HG03064 (cell line): ENCODE measurements at regions not wholly inside any gene's neighbourhood (a gene's known extent, or its start where the extent isn't known, plus 50 kb on each side); places are given as distances from the start of the nearest gene placed in this dataset.
A peak's percentile ranks its signal among the peaks of the same experiment; 100 is the strongest.

Experiments
- ATAC-seq: cut with Tn5 transposase; IDR thresholded peaks from one replicate; pipeline ENCODE4 v1.9.1; 2021; ENCODE audit warnings: low read depth; ENCODE audit not compliant: unreplicated experiment

GRCh38 chr6:141700819-141701218 lies 431.9 kb upstream of the GJE1 start:
- ATAC-seq = no peak

- peak; percentile 75 for ATAC-seq
Measured at GRCh38 chr6:141688916-141689315, 443.8 kb upstream of the GJE1 start.

GRCh38 chr6:141685416-141685815 lies 447.3 kb upstream of the GJE1 start:
- ATAC-seq = no peak

- no peak for ATAC-seq
Measured at GRCh38 chr6:141682391-141682790, 450.3 kb upstream of the GJE1 start.

- ATAC-seq = no peak
Measured at GRCh38 chr6:141677598-141678211, 455.0 kb upstream of the GJE1 start.

GRCh38 chr6:141675957-141676356 lies 456.8 kb upstream of the GJE1 start:
- no peak for ATAC-seq

- ATAC-seq = no peak
Measured at GRCh38 chr6:141669141-141669540, 463.6 kb upstream of the GJE1 start.

- ATAC-seq = no peak
Measured at GRCh38 chr6:141667580-141668309, 465.0 kb upstream of the GJE1 start.

- no peak for ATAC-seq
Measured at GRCh38 chr6:141666187-141666586, 466.5 kb upstream of the GJE1 start.

GRCh38 chr6:141664744-141665143 lies 468.0 kb upstream of the GJE1 start:
- no peak for ATAC-seq

- no peak for ATAC-seq
Measured at GRCh38 chr6:141659582-141659981, 473.1 kb upstream of the GJE1 start.

GRCh38 chr6:141658696-141659095 lies 474.0 kb upstream of the GJE1 start:
- no peak for ATAC-seq

- ATAC-seq = no peak
Measured at GRCh38 chr6:141657812-141658211, 474.9 kb upstream of the GJE1 start.

- ATAC-seq = no peak
Measured at GRCh38 chr6:141653590-141653989, 479.1 kb upstream of the GJE1 start.

GRCh38 chr6:141641951-141642350 lies 490.8 kb upstream of the GJE1 start:
- ATAC-seq = no peak

GRCh38 chr6:141641406-141641805 lies 491.3 kb upstream of the GJE1 start:
- no peak for ATAC-seq

GRCh38 chr6:141635621-141636020 lies 497.1 kb upstream of the GJE1 start:
- no peak for ATAC-seq

- no peak for ATAC-seq
Measured at GRCh38 chr6:141634269-141634668, 498.5 kb upstream of the GJE1 start.

GRCh38 chr6:141624301-141624700 lies 508.4 kb upstream of the GJE1 start:
- no peak for ATAC-seq

- no peak for ATAC-seq
Measured at GRCh38 chr6:141618180-141618581, 514.5 kb upstream of the GJE1 start.

- no peak for ATAC-seq
Measured at GRCh38 chr6:141610741-141611140, 522.0 kb upstream of the GJE1 start.

- no peak for ATAC-seq
Measured at GRCh38 chr6:141607956-141608355, 524.8 kb upstream of the GJE1 start.
